MCF 10A (cell line): ENCODE measurements at regions not wholly inside any gene's neighbourhood (a gene's known extent, or its start where the extent isn't known, plus 50 kb on each side); places are given as distances from the start of the nearest gene placed in this dataset.
"Not testable (repeated sequence)": the region's sequence is repeated elsewhere in the genome, so short reads cannot be mapped to it uniquely, and the experiment has no call there.

ENCODE experiments used
- BruUV-seq: library from RNA; stranded (reverse); fragments of 400-500 nt; replicated peaks from 2 replicates; lab custom pipeline; 2021; lab: Mats Ljungman, UMichigan
- CTCF ChIA-PET: fragments of 300-600 bp; sonication (Branson Sonifier 250); formaldehyde crosslinking; extraction: SDS; loops from one replicate; lab custom pipeline; 2021; ENCODE audit warnings: antibody characterized with exemption, inconsistent platforms; lab: Yijun Ruan, JAX
- POLR2A ChIA-PET: fragments of 300-600, 350-650 bp; sonication (Branson Sonifier 250); formaldehyde crosslinking; extraction: SDS; loops from one replicate; lab custom pipeline; 2020; ENCODE audit warnings: antibody characterized with exemption, inconsistent platforms; lab: Yijun Ruan, JAX
- DNase-seq: peaks from one replicate; pipeline ENCODE4 v3.0.0-alpha.2; 2018; ENCODE audit not compliant: unreplicated experiment
- H3K27ac Mint-ChIP-seq: one replicate; pipeline ENCODE4 v1.8.0; 2022; ENCODE audit warnings: mild to moderate bottlenecking, low read depth, mixed read lengths; ENCODE audit not compliant: unreplicated experiment
- H3K27me3 Mint-ChIP-seq: one replicate; pipeline ENCODE4 v1.8.0; 2022; ENCODE audit warnings: mixed read lengths; ENCODE audit not compliant: insufficient read depth, unreplicated experiment
- H3K36me3 Mint-ChIP-seq: one replicate; pipeline ENCODE4 v1.8.0; 2022; ENCODE audit warnings: mild to moderate bottlenecking, moderate library complexity, mixed read lengths; ENCODE audit not compliant: insufficient read depth, unreplicated experiment
- H3K4me1 Mint-ChIP-seq: one replicate; pipeline ENCODE4 v1.8.0; 2022; ENCODE audit warnings: mixed read lengths; ENCODE audit not compliant: insufficient read depth, unreplicated experiment
- H3K4me3 Mint-ChIP-seq: one replicate; pipeline ENCODE4 v1.8.0; 2022; ENCODE audit warnings: mild to moderate bottlenecking, moderate library complexity, mixed read lengths; ENCODE audit not compliant: unreplicated experiment
- H3K9me3 Mint-ChIP-seq: one replicate; pipeline ENCODE4 v1.8.0; 2022; ENCODE audit warnings: mixed read lengths; ENCODE audit not compliant: unreplicated experiment
- intact Hi-C: fragments of 100-400 bp; cut with micrococcal nuclease; formaldehyde crosslinking; loops from 2 replicates; pipeline ENCODE4 v1.14.1; 2022
- TF ChIP-seq, protein P1 (sequence below): fragments of 200-600 bp; IDR thresholded peaks from one replicate; pipeline ENCODE4 v1.8.0; 2022; ENCODE audit warnings: antibody characterized with exemption, mild to moderate bottlenecking; ENCODE audit not compliant: unreplicated experiment

DNA sequence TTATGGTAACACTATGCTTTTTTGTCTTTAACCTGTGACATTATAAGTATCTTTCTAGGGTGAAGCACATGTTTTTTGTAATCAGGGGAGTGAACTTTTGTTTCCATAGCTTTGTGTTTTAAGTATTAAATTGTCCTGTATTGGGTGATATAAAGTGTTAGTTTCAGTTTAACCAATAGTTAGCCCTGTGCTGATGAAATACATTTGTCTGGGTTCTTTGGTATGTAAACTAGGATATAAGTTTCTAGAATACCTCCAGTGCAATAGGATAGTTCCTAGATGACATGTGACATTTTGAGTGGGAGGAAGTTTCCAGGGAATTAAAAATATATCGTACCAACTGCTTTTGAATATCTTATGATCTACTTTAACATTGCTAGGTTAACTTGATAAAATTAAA, 611.0 kb upstream of the MARCKS start:
- H3K4me1 Mint-ChIP-seq: no peaks in the 10 kb centered on the region

DNA sequence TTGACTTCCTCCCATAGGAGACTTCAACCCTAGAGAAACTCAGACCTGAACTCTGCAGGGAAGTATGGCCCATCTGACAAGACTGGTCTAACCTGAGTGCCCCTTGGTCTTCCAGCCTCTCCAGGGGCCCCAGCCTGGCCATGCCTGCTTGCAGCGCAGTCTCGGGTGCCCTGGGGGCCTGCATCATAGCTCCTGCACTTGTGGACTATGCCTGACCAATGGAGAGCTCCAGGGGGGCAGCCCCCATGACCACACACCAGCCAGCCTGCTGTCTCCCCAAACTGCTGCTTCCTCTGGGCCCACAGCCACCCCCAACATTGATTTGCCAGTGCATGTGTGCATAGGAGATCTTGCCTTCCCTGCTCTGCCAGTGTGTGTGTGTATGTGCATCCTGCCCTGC, 608.6 kb upstream of the MARCKS start:
- BruUV-seq: no TSS peak
- Mint-ChIP-seq H3K27me3 (no peaks in the 10 kb centered on the region), H3K27ac (no peak overlapping the region), H3K4me3 (no peak overlapping the region), H3K4me1 (no peaks in the 10 kb centered on the region), H3K9me3 (no peaks in the 10 kb centered on the region), H3K36me3 (no peaks in the 10 kb centered on the region)
- CTCF ChIA-PET: interaction anchor here (0.8 kb wide), 1 partner anchor 141 kb away, joined by 3 read pairs; no protein-coding TSS in a partner anchor
- no peak for DNase-seq
- intact Hi-C loops: no loop called here
- TF ChIP-seq, protein P1, sequence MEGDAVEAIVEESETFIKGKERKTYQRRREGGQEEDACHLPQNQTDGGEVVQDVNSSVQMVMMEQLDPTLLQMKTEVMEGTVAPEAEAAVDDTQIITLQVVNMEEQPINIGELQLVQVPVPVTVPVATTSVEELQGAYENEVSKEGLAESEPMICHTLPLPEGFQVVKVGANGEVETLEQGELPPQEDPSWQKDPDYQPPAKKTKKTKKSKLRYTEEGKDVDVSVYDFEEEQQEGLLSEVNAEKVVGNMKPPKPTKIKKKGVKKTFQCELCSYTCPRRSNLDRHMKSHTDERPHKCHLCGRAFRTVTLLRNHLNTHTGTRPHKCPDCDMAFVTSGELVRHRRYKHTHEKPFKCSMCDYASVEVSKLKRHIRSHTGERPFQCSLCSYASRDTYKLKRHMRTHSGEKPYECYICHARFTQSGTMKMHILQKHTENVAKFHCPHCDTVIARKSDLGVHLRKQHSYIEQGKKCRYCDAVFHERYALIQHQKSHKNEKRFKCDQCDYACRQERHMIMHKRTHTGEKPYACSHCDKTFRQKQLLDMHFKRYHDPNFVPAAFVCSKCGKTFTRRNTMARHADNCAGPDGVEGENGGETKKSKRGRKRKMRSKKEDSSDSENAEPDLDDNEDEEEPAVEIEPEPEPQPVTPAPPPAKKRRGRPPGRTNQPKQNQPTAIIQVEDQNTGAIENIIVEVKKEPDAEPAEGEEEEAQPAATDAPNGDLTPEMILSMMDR: no peak
- POLR2A ChIA-PET: no interaction called here

More for the DNA sequence above, 611.0 kb upstream of the MARCKS start:
- no peak overlapping the region for H3K4me3 Mint-ChIP-seq
- H3K27me3 Mint-ChIP-seq: no peaks in the 10 kb centered on the region
- no peaks in the 10 kb centered on the region for H3K36me3 Mint-ChIP-seq
- BruUV-seq: no TSS peak
- H3K27ac Mint-ChIP-seq: no peak overlapping the region
- H3K9me3 Mint-ChIP-seq: no peaks in the 10 kb centered on the region
- DNase-seq: no peak
- TF ChIP-seq, protein P1: no peak
- POLR2A ChIA-PET: interaction anchor here (0.5 kb wide), 1 partner anchor 609 kb away, joined by 5 read pairs; no protein-coding TSS in a partner anchor
- CTCF ChIA-PET: interaction anchor here (0.6 kb wide), 1 partner anchor 757 kb away, joined by 3 read pairs; no protein-coding TSS in a partner anchor
- intact Hi-C loops: no loop called here

DNA sequence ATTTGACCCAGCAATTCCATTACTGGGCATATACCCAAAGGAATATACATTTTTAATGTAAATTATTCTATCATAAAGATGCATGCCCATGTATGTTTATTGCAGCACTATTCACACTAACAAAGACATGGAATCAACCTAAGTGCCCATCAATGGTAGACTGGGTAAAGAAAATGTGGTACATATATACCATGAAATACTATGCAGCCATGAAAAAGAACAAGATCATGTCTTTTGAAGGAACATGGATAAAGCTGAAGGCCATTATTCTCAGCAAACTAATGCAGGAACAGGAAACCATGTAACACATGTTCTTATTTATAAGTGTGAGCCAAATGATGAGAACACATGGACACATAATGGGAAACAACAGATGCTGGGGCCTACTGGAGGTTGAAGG, 603.0 kb upstream of the MARCKS start:
- H3K27me3 Mint-ChIP-seq, H3K27ac Mint-ChIP-seq, H3K9me3 Mint-ChIP-seq, H3K4me1 Mint-ChIP-seq, BruUV-seq, DNase-seq, intact Hi-C loops, H3K4me3 Mint-ChIP-seq, CTCF ChIA-PET, H3K36me3 Mint-ChIP-seq, POLR2A ChIA-PET: not testable (repeated sequence)

DNA sequence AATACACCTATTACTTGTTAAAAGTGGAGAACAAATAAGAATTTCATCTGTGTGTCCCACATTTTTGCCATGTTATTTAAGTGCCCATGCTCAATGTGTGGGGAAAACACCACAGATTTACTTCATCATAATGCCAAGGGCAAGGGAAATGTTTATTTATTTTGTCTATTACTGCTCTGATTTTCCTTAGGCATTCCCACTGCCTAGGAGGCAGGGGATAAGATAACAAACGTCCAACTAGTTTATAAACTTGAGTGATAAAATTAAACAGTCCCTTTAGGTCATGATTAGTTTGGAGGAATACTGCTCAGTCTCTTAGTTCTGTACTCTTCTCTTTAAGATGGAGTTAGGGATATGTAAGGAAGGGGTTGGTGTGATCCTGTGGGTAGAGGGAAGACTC, 598.4 kb upstream of the MARCKS start:
- intact Hi-C loops: no loop called here
- BruUV-seq: no TSS peak
- no peaks in the 10 kb centered on the region for H3K9me3 Mint-ChIP-seq
- H3K27ac Mint-ChIP-seq: no peak overlapping the region
- H3K4me3 Mint-ChIP-seq: no peak overlapping the region
- CTCF ChIA-PET: interaction anchor here (0.6 kb wide), 1 partner anchor 323 kb away, joined by 3 read pairs; no protein-coding TSS in a partner anchor
- no peaks in the 10 kb centered on the region for H3K27me3 Mint-ChIP-seq
- H3K4me1 Mint-ChIP-seq: no peaks in the 10 kb centered on the region
- DNase-seq: no peak
- H3K36me3 Mint-ChIP-seq: no peaks in the 10 kb centered on the region
- POLR2A ChIA-PET: no interaction called here
- TF ChIP-seq, protein P1: no peak
